SK-N-SH treated with all-trans-retinoic acid at 6 μM for 48 hours (cell line): ENCODE measurements at regions not wholly inside any gene's neighbourhood (a gene's known extent, or its start where the extent isn't known, plus 50 kb on each side); places are given as distances from the start of the nearest gene placed in this dataset.

Experiments used
- ARNTL ChIP-seq: fragments of 450-650 bp; formaldehyde crosslinking; IDR thresholded peaks from 2 replicates; pipeline ENCODE4 v1.5.0; 2020; ENCODE audit warnings: low read depth, mild to moderate bottlenecking, moderate library complexity, borderline replicate concordance
- TCF4 ChIP-seq: fragments of 250-450 bp; sonication (Bioruptor Pico); IDR thresholded peaks from 2 replicates; pipeline ENCODE4 v1.8.0; 2021; ENCODE audit warnings: mild to moderate bottlenecking, moderate library complexity, borderline replicate concordance
- ZNF70 ChIP-seq: fragments of 450-650 bp; formaldehyde crosslinking; IDR thresholded peaks from 2 replicates; pipeline ENCODE4 v1.5.0; 2020; ENCODE audit warnings: mild to moderate bottlenecking, moderate library complexity
- TF ChIP-seq, protein P1 (sequence below): fragments of 250-450 bp; sonication (Bioruptor Pico); IDR thresholded peaks from 2 replicates; pipeline ENCODE4 v1.8.0; 2020; ENCODE audit warnings: mild to moderate bottlenecking, moderate library complexity, borderline replicate concordance
- TF ChIP-seq, protein P2 (sequence below): fragments of 250-450 bp; sonication (Bioruptor Pico); IDR thresholded peaks from 2 replicates; pipeline ENCODE4 v1.8.0; 2021; ENCODE audit warnings: low read depth, mild to moderate bottlenecking, moderate library complexity, borderline replicate concordance

GRCh38 chr10:83076443-83076842, 1062.9 kb upstream of the GHITM start:
- no peak for TF ChIP-seq TCF4
- no peak for TF ChIP-seq ZNF70 (CRISPR knock-in tag)
- TF ChIP-seq, protein P1, sequence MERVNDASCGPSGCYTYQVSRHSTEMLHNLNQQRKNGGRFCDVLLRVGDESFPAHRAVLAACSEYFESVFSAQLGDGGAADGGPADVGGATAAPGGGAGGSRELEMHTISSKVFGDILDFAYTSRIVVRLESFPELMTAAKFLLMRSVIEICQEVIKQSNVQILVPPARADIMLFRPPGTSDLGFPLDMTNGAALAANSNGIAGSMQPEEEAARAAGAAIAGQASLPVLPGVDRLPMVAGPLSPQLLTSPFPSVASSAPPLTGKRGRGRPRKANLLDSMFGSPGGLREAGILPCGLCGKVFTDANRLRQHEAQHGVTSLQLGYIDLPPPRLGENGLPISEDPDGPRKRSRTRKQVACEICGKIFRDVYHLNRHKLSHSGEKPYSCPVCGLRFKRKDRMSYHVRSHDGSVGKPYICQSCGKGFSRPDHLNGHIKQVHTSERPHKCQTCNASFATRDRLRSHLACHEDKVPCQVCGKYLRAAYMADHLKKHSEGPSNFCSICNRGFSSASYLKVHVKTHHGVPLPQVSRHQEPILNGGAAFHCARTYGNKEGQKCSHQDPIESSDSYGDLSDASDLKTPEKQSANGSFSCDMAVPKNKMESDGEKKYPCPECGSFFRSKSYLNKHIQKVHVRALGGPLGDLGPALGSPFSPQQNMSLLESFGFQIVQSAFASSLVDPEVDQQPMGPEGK: no peak
- no peak for TF ChIP-seq ARNTL (CRISPR knock-in tag)
- TF ChIP-seq, protein P2, sequence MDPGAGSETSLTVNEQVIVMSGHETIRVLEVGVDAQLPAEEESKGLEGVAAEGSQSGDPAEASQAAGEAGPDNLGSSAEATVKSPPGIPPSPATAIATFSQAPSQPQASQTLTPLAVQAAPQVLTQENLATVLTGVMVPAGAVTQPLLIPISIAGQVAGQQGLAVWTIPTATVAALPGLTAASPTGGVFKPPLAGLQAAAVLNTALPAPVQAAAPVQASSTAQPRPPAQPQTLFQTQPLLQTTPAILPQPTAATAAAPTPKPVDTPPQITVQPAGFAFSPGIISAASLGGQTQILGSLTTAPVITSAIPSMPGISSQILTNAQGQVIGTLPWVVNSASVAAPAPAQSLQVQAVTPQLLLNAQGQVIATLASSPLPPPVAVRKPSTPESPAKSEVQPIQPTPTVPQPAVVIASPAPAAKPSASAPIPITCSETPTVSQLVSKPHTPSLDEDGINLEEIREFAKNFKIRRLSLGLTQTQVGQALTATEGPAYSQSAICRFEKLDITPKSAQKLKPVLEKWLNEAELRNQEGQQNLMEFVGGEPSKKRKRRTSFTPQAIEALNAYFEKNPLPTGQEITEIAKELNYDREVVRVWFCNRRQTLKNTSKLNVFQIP (CRISPR knock-in tag): no peak
